ENCODE measurements at regions not wholly inside any gene's neighbourhood (a gene's known extent, or its start where the extent isn't known, plus 50 kb on each side); places are given as distances from the start of the nearest gene placed in this dataset.

GRCh38 chr3:96209699-96210098 lies 604.7 kb upstream of the EPHA6 start:
- no peak for TF ChIP-seq POLR2A (IDR thresholded peaks at IDR 0.05)
- no peak for TF ChIP-seq CTCF (IDR thresholded peaks at IDR 0.05)
- Histone ChIP-seq H3K4me1 (no peaks in the 10 kb centered on the region), H3K9me3 (no peaks in the 10 kb centered on the region), H3K4me3 (no peak overlapping the region), H3K36me3 (no peaks in the 10 kb centered on the region), H3K27ac (no peak overlapping the region), H3K27me3 (no peaks in the 10 kb centered on the region)
- 50 to 60% methylated on average over 1 of the region's 1 CpG for WGBS, 2 donors
- intact Hi-C loops (cut with DNase I), result no loop called here
- no peak for DNase-seq

GRCh38 chr3:96213393-96213792 lies 601.0 kb upstream of the EPHA6 start:
- Histone ChIP-seq H3K9me3 (no peaks in the 10 kb centered on the region), H3K27ac (no peak overlapping the region), H3K4me1 (no peaks in the 10 kb centered on the region), H3K4me3 (no peak overlapping the region), H3K36me3 (no peaks in the 10 kb centered on the region), H3K27me3 (no peaks in the 10 kb centered on the region)
- no peak for DNase-seq
- WGBS, 2 donors, result 90 to 94% methylated on average over 3 of the region's 3 CpGs
- TF ChIP-seq CTCF (IDR thresholded peaks at IDR 0.05) (no peak), POLR2A (IDR thresholded peaks at IDR 0.05) (no peak)
- intact Hi-C loops (cut with DNase I), result no loop called here

GRCh38 chr3:96214941-96215340 lies 599.5 kb upstream of the EPHA6 start:
- no peaks in the 10 kb centered on the region for H3K9me3 ChIP-seq
- no peaks in the 10 kb centered on the region for H3K27me3 ChIP-seq
- no peaks in the 10 kb centered on the region for H3K36me3 ChIP-seq
- intact Hi-C loops (cut with DNase I), result no loop called here
- no peaks in the 10 kb centered on the region for H3K4me1 ChIP-seq
- TF ChIP-seq CTCF (IDR thresholded peaks at IDR 0.05) (no peak), POLR2A (IDR thresholded peaks at IDR 0.05) (no peak)
- no peak for DNase-seq
- H3K4me3 ChIP-seq, result no peak overlapping the region
- no peak overlapping the region for H3K27ac ChIP-seq

- Histone ChIP-seq H3K27me3 (no peaks in the 10 kb centered on the region), H3K4me3 (no peak overlapping the region), H3K27ac (no peak overlapping the region), H3K4me1 (no peaks in the 10 kb centered on the region), H3K9me3 (no peaks in the 10 kb centered on the region), H3K36me3 (no peaks in the 10 kb centered on the region)
- 79 to 83% methylated on average over 5 of the region's 5 CpGs for WGBS, 2 donors
- intact Hi-C loops (cut with DNase I), result no loop called here
- no peak for DNase-seq
- no peak for TF ChIP-seq POLR2A (IDR thresholded peaks at IDR 0.05)
- TF ChIP-seq CTCF (IDR thresholded peaks at IDR 0.05), result no peak
Measured at GRCh38 chr3:96225494-96225893, 588.9 kb upstream of the EPHA6 start.

GRCh38 chr3:96233679-96234078 lies 580.7 kb upstream of the EPHA6 start:
- Histone ChIP-seq H3K27ac (no peak overlapping the region), H3K4me1 (no peaks in the 10 kb centered on the region), H3K36me3 (no peaks in the 10 kb centered on the region), H3K4me3 (no peak overlapping the region), H3K9me3 (no peaks in the 10 kb centered on the region), H3K27me3 (no peaks in the 10 kb centered on the region)
- TF ChIP-seq CTCF (IDR thresholded peaks at IDR 0.05) (no peak), POLR2A (IDR thresholded peaks at IDR 0.05) (no peak)
- WGBS, 2 donors, result 56% methylated on average over 1 of the region's 1 CpG
- intact Hi-C loops (cut with DNase I), result no loop called here
- no peak for DNase-seq

All from esophagus squamous epithelium (tissue), 5 donors.